ENCODE measurements at regions not wholly inside any gene's neighbourhood (a gene's known extent, or its start where the extent isn't known, plus 50 kb on each side); places are given as distances from the start of the nearest gene placed in this dataset.

GRCh38 chr21:29396951-29397455 lies 98.3 kb downstream of the BACH1 start:
- no peaks in the 10 kb centered on the region for H3K27me3 ChIP-seq
- no peak overlapping the region for H3K4me3 ChIP-seq
- no peak for ATAC-seq
- no peak for DNase-seq
- no peaks in the 10 kb centered on the region for H3K36me3 ChIP-seq
- H3K4me1 ChIP-seq = no peaks in the 10 kb centered on the region
- no peak for FAIRE-seq
- H3K9me3 ChIP-seq = no peaks in the 10 kb centered on the region
- WGBS, 2 donors = 90 to 92% methylated on average over 3 of the region's 3 CpGs
- intact Hi-C loops (cut with DNase I) = no loop called here
- TF ChIP-seq, protein P1, sequence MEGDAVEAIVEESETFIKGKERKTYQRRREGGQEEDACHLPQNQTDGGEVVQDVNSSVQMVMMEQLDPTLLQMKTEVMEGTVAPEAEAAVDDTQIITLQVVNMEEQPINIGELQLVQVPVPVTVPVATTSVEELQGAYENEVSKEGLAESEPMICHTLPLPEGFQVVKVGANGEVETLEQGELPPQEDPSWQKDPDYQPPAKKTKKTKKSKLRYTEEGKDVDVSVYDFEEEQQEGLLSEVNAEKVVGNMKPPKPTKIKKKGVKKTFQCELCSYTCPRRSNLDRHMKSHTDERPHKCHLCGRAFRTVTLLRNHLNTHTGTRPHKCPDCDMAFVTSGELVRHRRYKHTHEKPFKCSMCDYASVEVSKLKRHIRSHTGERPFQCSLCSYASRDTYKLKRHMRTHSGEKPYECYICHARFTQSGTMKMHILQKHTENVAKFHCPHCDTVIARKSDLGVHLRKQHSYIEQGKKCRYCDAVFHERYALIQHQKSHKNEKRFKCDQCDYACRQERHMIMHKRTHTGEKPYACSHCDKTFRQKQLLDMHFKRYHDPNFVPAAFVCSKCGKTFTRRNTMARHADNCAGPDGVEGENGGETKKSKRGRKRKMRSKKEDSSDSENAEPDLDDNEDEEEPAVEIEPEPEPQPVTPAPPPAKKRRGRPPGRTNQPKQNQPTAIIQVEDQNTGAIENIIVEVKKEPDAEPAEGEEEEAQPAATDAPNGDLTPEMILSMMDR (IDR thresholded peaks at IDR 0.05) = no peak
- no peak overlapping the region for H3K27ac ChIP-seq

- intact Hi-C loops (cut with DNase I) = no loop called here
- Histone ChIP-seq H3K9me3 (no peaks in the 10 kb centered on the region), H3K27me3 (no peaks in the 10 kb centered on the region), H3K4me1 (no peaks in the 10 kb centered on the region), H3K27ac (no peak overlapping the region), H3K36me3 (no peaks in the 10 kb centered on the region), H3K4me3 (no peak overlapping the region)
- TF ChIP-seq, protein P1 (IDR thresholded peaks at IDR 0.05) = no peak
- FAIRE-seq (no peak), DNase-seq (no peak), ATAC-seq (no peak)
These were observed 104.6 kb downstream of the BACH1 start for GRCh38 chr21:29403301-29403700.

DNA sequence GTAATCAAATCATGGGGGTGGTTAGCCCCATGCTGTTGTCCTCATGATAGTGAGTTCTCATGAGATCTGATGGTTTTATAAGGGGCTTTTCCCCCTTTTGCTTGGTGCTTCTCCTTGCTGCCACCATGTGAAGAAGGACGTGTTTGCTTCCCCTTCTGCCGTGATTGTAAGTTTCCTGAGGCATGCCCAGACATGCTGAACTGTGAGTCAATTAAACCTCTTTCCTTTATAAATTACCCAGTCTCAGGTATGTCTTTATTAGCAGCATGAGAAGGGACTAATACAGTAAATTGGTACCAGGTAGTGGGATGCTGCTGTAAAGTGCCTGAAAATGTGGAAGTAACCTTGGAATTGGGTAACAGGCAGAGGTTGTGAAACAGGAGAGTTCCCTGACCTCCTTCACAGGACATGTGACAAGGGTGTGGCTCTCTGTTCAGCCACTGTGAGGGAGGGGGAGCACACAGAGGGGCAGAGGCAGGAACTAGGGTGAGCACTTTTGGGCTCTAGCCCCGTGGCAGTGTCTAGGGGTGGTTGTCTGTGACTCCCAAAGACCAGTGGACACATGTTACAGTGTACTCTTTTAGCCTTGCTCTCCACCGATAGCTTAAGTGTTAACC lies 105.3 kb downstream of the BACH1 start:
- no peaks in the 10 kb centered on the region for H3K4me1 ChIP-seq
- no peak for ATAC-seq
- H3K27ac ChIP-seq = no peak overlapping the region
- H3K9me3 ChIP-seq = no peaks in the 10 kb centered on the region
- no peaks in the 10 kb centered on the region for H3K36me3 ChIP-seq
- FAIRE-seq = no peak
- DNase-seq = no peak
- TF ChIP-seq, protein P1 (IDR thresholded peaks at IDR 0.05) = no peak
- intact Hi-C loops (cut with DNase I) = no loop called here
- no peaks in the 10 kb centered on the region for H3K27me3 ChIP-seq
- 95 to 96% methylated on average over 4 of the region's 4 CpGs for WGBS, 2 donors
- no peak overlapping the region for H3K4me3 ChIP-seq

DNA sequence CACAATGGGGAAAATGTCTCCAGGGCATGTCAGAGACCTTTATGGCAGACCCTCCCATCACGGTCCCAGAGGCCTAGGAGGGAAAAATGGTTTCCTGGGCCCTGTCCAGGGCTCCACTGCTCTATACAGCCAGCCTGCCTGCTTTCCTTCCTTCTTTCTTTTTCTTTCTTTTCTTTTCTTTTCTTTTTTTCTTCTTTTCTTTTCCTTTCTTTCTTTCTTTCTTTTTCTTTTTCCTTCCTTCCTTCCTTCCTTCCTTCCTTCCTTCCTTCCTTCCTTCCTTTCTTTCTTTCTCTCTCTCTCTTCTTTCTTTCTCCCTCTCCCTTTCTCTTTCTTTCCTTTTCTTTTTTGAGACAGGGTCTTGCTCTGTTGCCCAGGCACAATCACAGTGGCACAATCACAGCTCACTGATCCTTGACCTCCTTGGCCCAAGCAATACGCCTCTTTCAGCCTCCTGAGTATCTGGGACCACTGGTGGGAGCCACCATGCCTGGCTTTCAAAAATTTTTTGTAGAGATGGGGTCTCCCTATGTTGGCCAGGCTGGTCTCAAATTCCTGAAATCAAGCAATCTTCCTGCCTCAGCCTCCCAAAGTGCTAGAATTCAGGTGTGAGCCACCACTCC lies 106.9 kb downstream of the BACH1 start:
- WGBS, 2 donors = 95 to 100% methylated on average over 2 of the region's 2 CpGs
- DNase-seq = no peak
- intact Hi-C loops (cut with DNase I) = no loop called here

GRCh38 chr21:29406385-29406784 lies 107.7 kb downstream of the BACH1 start:
- TF ChIP-seq, protein P1 (IDR thresholded peaks at IDR 0.05) = no peak
- FAIRE-seq (no peak), DNase-seq (no peak), ATAC-seq (no peak)
- no peaks in the 10 kb centered on the region for H3K27me3 ChIP-seq
- no peak overlapping the region for H3K27ac ChIP-seq
- H3K36me3 ChIP-seq = no peaks in the 10 kb centered on the region
- intact Hi-C loops (cut with DNase I) = no loop called here
- no peaks in the 10 kb centered on the region for H3K4me1 ChIP-seq
- H3K9me3 ChIP-seq = no peaks in the 10 kb centered on the region
- H3K4me3 ChIP-seq = no peak overlapping the region

More for the DNA sequence above, 106.9 kb downstream of the BACH1 start:
- no peak overlapping the region for H3K4me3 ChIP-seq
- no peaks in the 10 kb centered on the region for H3K27me3 ChIP-seq
- ATAC-seq (no peak), FAIRE-seq (no peak)
- no peak overlapping the region for H3K27ac ChIP-seq
- H3K36me3 ChIP-seq = no peaks in the 10 kb centered on the region
- H3K4me1 ChIP-seq = no peaks in the 10 kb centered on the region
- TF ChIP-seq, protein P1 (IDR thresholded peaks at IDR 0.05) = no peak
- no peaks in the 10 kb centered on the region for H3K9me3 ChIP-seq

All from pancreas (tissue), 10 donors.